NCI-H2081 treated with DMSO at 0.1 percent for 48 hours (cell line): ENCODE measurements at regions not wholly inside any gene's neighbourhood (a gene's known extent, or its start where the extent isn't known, plus 50 kb on each side); places are given as distances from the start of the nearest gene placed in this dataset.
"Not testable (repeated sequence)": the region's sequence is repeated elsewhere in the genome, so short reads cannot be mapped to it uniquely, and the experiment has no call there.

ENCODE experiments used
- DNase-seq: peaks from one replicate; lab custom pipeline; 2025; lab: John Stamatoyannopoulos, UW

GRCh38 chr11:37908219-37908548 is 1310.1 kb upstream of the RAG2 start:
- no peak for DNase-seq

- DNase-seq, result no peak
These were observed 1309.6 kb upstream of the RAG2 start for GRCh38 chr11:37907436-37908218.

- no peak for DNase-seq
These were observed 1307.8 kb upstream of the RAG2 start for GRCh38 chr11:37905707-37906417.

- no peak for DNase-seq
These were observed 1298.0 kb upstream of the RAG2 start for GRCh38 chr11:37896016-37896415.

- DNase-seq, result no peak
These were observed 1283.7 kb upstream of the RAG2 start for GRCh38 chr11:37881741-37882140.

- DNase-seq, result peak; percentile 22
These were observed 1263.6 kb upstream of the RAG2 start for GRCh38 chr11:37861671-37862070.

GRCh38 chr11:37858806-37859537 is 1260.9 kb upstream of the RAG2 start:
- not testable (repeated sequence) for DNase-seq

GRCh38 chr11:37858398-37858797 is 1260.4 kb upstream of the RAG2 start:
- DNase-seq, result no peak

GRCh38 chr11:37857726-37858125 is 1259.7 kb upstream of the RAG2 start:
- no peak for DNase-seq

- DNase-seq, result no peak
These were observed 1251.7 kb upstream of the RAG2 start for GRCh38 chr11:37849706-37850105.

GRCh38 chr11:37843603-37844002 is 1245.6 kb upstream of the RAG2 start:
- DNase-seq, result no peak

GRCh38 chr11:37841016-37841415 is 1243.0 kb upstream of the RAG2 start:
- DNase-seq, result no peak

- DNase-seq, result not testable (repeated sequence)
These were observed 1242.3 kb upstream of the RAG2 start for GRCh38 chr11:37840345-37840744.

GRCh38 chr11:37830529-37830928 is 1232.5 kb upstream of the RAG2 start:
- DNase-seq, result no peak

GRCh38 chr11:37817727-37818270 is 1219.8 kb upstream of the RAG2 start:
- no peak for DNase-seq

GRCh38 chr11:37812281-37812880 is 1214.3 kb upstream of the RAG2 start:
- no peak for DNase-seq

GRCh38 chr11:37811349-37811748 is 1213.3 kb upstream of the RAG2 start:
- no peak for DNase-seq

- no peak for DNase-seq
These were observed 1206.6 kb upstream of the RAG2 start for GRCh38 chr11:37804666-37805065.

- no peak for DNase-seq
These were observed 1190.3 kb upstream of the RAG2 start for GRCh38 chr11:37788141-37788877.

GRCh38 chr11:37786214-37786755 is 1188.2 kb upstream of the RAG2 start:
- no peak for DNase-seq

- DNase-seq, result no peak
These were observed 1176.4 kb upstream of the RAG2 start for GRCh38 chr11:37774441-37774840.
